ENCODE measurements at regions not wholly inside any gene's neighbourhood (a gene's known extent, or its start where the extent isn't known, plus 50 kb on each side); places are given as distances from the start of the nearest gene placed in this dataset.
"Not testable (repeated sequence)": the region's sequence is repeated elsewhere in the genome, so short reads cannot be mapped to it uniquely, and the experiment has no call there.

- no peak for DNase-seq (ENCODE audit: low spot score)
Observed at GRCh38 chr3:173216063-173216462, 75.0 kb upstream of the SPATA16 start.

DNA sequence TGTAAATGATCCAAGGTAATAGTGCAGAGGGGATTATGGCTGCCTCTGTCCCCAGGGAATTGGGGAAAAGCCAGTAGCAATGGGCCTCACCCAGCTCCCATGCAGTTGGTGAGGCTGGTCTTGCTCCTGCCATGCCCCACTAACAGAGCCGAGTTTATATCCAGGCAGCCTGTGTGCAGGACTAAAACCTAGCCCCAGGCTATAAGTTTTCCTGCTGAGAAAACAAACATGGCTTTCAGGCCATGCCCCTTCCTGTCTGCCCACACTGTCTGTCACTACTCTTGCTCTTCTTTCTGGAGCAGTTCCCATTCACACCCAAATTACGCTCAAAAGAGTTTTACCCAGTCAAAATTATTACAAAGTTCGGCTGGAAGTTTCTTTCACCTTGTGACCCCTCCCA is 73.5 kb upstream of the SPATA16 start:
- no peak for DNase-seq (ENCODE audit: low spot score)

DNA sequence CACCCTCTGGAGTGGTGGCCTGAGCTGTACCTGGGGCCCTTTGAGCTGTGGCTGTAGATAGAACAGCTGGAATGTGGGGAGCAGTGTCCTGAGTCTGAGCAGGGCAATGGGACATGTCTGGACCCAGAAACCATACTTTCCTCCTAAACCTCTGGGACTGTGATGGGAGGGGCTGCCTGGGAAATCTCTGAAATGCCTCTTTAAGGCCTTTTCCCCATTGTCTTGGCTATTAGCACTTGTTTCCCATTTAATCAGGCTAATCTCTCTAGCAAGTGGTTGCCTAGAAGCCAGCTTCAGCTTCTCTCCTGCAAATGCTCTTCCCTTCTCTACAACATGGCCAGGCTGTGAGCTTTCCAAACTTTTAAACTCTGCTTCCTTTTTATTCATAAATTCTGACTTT is 58.5 kb upstream of the SPATA16 start:
- no peak for DNase-seq (ENCODE audit: low spot score)

DNA sequence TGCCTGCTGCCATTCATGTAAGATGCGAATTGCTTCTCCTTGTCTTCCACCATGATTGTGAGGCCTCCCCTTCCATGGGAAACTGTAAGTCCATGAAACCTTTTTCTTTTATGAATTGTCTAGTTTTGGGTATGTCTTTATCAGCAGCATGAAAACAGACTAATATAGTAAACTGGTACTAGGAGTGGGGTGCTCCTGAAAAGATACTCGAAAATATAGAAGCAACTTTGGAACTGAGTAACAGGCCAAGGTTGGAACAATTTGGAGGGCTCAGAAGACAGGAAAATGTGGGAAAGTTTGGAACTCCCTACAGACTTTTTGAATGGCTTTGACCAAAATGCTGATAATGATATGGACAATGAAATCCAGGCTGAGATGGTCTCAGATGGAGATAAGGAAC is 53.8 kb upstream of the SPATA16 start:
- DNase-seq (ENCODE audit: low spot score) = not testable (repeated sequence)

GRCh38 chr3:173191611-173192010 is 50.6 kb upstream of the SPATA16 start:
- peak; percentile 57 for DNase-seq (ENCODE audit: low spot score)
